GM18870 (cell line): ENCODE measurements at regions not wholly inside any gene's neighbourhood (a gene's known extent, or its start where the extent isn't known, plus 50 kb on each side); places are given as distances from the start of the nearest gene placed in this dataset.

Experiments used
- ATAC-seq: cut with Tn5 transposase; IDR thresholded peaks from one replicate; pipeline ENCODE4 v1.9.1; 2021; ENCODE audit warnings: moderate library complexity; ENCODE audit not compliant: unreplicated experiment

DNA sequence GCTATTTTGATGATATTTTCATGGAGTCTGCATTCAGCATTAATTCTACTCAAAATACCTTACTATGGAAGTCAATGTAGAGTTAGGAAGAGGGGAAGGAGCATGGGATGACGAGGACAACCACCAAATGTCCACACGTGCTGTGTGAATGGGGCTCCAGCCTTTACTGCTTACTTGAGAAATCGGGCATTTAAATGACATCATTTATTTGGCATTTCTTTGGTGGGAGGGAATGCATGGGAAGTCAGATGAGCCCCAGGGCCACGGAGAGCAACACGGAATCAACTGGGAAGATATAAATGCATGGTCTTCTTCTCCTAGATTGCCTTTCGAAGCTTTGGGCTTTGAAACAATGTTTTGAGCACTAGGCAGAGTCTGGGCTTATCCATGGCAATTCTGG lies 458.5 kb upstream of the KLF4 start:
- ATAC-seq, result no peak

DNA sequence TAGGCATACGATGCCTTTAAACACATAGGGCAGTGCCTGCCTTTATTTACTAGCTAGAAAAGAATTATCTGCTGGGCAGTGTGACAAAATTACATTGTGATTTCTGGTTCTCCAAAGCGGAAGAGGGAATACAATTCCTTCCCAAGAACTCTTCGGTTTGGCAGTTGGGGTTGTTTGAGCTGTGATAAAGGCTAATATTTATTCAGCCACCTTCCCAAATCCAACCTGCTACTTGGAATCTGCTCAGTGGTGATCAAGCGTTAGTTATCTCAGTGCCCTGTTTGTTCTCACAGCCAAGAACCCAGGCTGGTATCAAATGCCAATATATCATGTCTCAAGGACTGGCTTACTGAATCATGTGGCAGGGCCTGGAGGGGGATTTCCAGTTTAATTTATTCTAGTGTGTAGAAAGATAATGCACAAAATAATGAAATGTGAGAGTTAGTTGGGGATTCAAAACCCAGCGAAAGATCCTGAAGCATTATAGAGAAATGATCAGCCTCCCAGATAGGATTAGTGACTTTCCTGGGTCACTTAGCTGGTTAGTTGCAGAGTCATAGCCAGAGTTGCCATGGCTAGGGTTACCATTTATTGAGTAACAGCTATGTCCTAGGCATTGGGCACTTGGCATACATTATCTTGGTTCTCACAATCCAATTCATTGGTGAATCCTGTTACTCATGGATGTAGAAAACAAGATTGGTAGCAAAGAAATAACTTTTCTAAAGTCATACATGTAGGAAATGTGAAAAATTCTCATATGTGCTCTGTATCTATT lies 457.0 kb upstream of the KLF4 start:
- ATAC-seq, result no peak

DNA sequence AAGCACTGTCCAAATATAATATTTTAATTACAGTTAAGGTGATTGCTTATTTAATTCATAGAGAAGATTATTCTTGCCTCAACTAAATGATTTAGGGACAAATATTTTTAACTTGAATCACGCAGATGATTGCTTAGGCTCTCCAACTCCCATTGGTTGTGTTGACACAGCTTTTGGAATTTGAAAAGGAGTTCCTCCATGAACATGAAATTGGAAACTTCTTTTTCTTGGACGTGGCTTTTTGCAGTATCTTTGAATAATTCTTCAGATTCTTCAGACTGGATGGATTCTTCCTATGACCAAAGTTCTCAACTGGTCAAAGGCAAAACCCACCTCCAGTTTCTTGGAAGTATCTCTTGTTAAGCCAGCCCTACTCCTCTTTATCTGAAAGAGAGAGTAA lies 456.4 kb upstream of the KLF4 start:
- ATAC-seq, result no peak

GRCh38 chr9:107945493-107945892 lies 455.9 kb upstream of the KLF4 start:
- no peak for ATAC-seq

DNA sequence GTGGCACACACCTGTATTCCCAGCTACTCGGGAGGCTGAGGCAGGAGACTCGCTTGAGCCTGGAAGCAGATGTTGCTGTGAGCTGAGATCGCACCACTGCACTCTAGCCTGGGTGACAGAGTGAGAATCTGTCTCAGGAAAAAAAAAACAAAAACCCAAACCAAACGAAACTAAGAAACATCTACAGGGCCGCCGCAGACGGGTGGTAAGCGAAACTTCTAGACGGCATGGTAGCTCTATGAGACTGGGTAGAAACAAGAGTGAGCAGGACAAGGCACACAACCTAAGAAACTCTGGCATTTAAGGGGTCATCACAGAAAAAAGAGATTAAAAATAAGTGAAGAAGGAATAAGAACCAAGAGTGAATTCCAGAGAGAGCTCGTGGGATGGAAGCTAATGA lies 454.8 kb upstream of the KLF4 start:
- no peak for ATAC-seq

GRCh38 chr9:107943901-107944300 lies 454.3 kb upstream of the KLF4 start:
- no peak for ATAC-seq

GRCh38 chr9:107942856-107943255 lies 453.3 kb upstream of the KLF4 start:
- no peak for ATAC-seq

DNA sequence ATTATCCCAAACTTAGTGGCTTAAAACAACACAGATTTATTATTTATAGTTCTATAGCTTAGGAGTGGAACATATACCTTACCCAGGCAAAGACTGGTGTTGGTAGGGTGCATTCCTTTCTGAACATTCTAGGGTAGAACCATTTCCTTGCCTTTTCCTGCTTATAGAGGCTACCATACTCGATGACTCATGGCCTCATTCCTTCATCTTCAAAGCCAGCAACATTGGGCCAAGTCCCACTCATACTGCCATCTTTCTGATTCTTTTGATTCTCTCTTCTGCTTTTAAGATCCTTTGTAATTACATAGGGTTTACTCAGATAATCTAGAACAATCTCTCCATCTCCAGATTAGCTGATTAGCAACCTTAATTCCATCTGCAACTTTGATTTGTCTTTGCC lies 452.7 kb upstream of the KLF4 start:
- ATAC-seq, result no peak

DNA sequence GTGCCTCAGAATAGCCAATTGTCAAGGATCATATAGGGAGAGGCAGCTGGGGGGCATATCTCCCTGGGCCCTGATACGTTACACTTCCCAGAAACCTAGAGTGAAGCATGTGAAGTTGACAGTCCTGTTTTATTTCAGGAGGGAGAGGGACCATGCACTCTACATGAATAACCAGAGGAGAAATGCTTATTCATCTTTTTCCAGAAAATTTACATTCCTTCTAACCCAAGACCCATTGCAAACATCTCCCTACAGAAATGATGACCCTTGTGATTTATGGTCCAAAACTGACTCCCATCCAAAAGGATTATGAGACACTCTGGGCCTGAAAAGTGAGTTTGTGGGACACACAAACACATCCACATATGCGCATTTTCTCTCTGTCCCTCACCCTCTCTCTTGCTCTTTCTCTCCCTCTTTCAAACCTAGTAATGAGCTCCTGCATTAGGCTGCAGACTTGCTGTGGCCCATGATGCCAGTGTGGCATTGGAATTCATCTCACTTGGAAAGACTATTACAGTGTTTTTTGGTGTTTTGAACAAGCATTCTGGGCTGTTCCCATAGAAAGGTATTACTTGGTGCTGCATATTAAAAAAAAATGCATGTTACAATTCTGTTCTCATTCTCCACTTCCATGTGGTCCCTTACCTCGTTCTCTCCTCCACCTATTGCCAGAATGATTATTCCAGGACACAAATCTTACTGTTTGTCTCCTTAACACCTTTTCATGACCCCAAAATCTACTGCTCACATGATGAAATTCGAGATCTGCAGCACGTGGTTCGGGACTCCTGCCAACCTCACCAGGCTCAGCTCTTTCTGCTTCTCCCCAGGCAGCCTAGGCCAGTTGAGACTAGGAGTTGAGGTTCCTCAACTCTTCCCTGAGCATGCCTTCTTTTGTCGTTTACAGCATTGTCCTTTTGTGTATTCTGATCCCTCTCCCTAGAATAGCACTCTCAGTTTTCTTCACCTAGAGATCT lies 451.3 kb upstream of the KLF4 start:
- no peak for ATAC-seq

DNA sequence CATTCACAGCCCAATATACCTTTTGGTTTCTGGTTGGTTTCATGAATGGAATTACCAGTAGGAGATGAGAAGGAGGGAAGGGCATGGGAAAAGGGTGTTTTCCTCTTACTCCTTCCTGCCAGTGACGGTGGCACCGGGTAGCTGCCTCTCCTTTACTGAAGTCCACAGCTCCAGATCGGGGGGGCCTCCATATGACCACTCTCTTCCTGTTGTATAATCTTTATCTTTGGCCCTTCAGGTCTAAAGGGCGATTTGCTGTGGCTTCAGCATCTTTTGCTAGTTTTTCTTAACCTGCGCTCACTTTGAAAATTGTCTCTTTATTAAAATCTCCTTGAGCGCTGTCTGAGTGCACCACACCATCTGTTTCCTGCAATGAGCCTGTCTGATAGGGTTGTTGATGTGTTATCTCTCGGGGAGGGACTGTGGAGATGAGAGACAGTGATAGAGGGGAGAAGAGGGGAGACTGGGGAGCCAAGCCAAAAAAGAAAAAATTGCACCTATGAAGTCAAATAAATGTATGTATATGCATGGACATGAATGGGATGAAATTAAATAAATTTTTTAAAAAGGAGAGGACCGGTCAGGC lies 449.3 kb upstream of the KLF4 start:
- ATAC-seq, result no peak

GRCh38 chr9:107935931-107936330 lies 446.4 kb upstream of the KLF4 start:
- no peak for ATAC-seq

- ATAC-seq, result no peak
Measured at GRCh38 chr9:107933516-107933915, 443.9 kb upstream of the KLF4 start.

DNA sequence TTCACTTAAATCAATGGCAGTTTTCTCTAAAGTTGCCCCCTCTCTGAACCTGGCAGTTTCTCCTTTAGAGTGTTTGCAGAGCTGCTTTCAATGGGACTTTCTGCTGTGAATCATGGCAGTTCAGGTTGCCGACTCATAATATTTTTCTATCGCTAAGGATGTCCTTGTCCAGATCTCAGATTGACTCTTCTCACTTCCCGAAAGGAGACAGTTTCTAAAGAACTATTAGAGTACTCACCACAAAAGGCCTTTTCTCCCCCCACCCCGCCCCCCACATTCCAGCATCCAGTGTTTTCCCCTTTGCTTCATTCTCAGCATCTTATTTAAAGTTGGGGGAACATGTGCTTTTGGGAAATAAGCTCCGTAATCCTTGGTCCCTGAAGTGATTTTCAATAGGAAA lies 443.5 kb upstream of the KLF4 start:
- no peak for ATAC-seq

DNA sequence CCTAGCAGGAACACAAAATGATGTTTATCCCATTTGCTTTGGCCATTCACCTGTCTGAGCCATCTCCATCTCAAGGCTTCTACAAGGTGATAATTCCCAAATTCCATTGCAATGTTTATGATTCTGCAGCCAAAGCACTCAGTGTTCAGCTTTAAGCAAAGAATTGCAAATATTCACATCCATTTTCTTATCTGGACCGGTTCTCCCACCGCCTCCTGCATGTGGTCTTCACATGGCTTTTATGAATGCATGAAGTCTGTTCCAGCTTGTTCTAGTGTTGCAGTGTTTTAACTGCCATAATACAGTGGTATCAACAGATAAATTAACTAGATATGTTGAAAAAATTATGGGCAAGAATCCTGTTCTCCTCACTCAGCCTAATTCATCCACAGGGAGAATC lies 443.0 kb upstream of the KLF4 start:
- no peak for ATAC-seq

GRCh38 chr9:107932046-107932445 lies 442.5 kb upstream of the KLF4 start:
- ATAC-seq, result no peak

GRCh38 chr9:107931071-107931715 lies 441.6 kb upstream of the KLF4 start:
- ATAC-seq, result no peak

DNA sequence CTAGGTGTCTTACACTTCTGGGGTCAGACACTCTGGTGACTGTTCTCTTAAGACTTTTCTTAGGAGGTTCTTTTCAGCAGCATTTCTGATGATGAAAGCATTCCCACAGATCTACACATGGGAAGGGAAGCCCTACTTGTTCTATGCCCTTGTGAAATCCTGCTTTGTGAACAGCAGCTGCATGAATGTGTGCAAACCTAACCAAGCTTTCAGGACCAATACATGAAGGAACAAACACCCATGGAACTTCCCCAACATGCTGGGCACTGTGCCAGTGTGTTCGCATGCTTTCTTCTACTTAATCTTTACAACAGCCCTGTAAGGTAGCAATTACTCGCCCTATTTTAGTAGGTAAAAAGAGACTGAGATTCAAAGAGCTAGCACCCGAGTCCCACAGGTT lies 439.9 kb upstream of the KLF4 start:
- ATAC-seq, result no peak

DNA sequence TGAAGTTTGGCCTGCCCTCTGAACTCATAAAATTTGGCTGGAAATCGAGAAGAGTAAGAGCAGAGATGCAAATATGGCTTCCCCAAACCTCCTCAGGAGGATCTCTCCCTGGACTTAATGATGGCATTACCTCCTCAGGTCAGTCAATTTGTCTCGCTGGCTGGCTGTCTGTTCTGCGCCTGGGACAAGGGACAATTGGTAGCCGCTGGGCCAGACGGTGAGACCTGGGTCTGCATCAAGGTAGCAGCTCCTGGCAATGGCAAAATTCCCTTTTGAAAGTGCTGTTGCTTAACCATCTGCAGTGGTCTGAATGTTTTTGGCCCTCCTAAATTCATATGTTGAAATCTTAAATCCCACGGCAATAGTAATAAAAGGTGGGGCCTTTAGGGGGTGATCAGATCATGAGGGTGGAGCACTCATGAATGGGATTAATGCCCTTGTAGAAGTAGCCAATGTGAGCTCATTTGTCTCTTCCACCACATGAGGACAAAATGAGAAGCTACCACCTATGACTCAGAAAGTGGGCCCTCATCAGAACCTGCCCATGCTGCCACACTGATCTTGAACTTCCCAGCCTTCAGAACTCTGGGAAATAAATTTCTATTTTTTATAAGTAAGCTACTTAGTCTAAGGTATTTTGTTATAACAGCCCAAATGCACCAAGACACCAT lies 439.3 kb upstream of the KLF4 start:
- ATAC-seq, result no peak

DNA sequence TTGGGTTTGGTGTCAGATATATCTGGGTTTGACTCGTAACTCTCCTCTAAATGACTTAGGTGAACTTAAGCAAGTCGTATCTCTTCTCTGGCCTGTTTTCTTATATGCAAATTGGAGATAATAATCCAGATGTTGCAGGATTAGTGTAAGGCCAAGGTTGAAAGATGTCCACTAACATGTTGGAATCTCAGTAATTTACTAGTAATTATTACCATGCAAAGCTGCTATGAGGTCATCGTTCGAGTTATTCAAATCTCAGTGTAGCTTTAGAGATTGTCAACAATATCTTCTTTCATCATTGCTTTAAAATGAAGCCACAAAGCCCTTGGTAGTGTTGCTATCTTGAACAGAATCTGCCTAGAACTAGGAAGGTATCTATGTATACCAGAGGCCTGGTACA lies 437.7 kb upstream of the KLF4 start:
- no peak for ATAC-seq

DNA sequence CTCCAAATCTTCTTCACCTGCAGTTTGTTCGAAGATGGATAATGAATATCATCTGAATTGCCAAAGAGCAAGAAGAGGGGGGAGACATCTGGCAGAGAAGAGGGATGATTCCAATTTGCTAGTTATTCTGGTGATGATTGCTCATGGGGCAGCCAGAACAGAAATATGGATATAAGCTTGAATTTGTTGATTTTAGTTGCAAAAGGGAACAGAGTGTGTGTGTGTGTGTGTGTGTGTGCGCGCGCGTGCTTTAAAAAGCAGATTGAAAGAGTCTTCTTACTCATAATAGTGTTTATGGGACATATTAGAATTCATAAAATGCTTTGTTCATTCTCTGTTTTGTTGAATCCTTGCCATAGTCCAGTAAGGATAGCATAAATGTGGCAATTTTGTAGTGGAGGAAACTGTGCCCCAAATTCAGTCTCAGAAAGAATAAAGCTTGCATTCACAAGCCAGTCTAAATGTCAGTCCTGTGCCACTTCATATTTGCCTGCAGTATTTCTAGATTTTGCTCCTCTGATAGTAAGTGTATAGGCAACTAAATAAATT lies 436.3 kb upstream of the KLF4 start:
- no peak for ATAC-seq
